Adrenal gland (tissue), 5 donors: ENCODE measurements at regions not wholly inside any gene's neighbourhood (a gene's known extent, or its start where the extent isn't known, plus 50 kb on each side); places are given as distances from the start of the nearest gene placed in this dataset.

ENCODE experiments used
- CTCF ChIP-seq, 6 experiments: fragments of 450-650 bp in 4 of 6; fragments of 200-600 bp in 2 of 6; sonication (generic) in 1 of 6; IDR thresholded peaks; 1 replicate in 5 of 6; 2 replicates in 1 of 6; pipeline versions ENCODE4 v1.5.1 to v1.8.0; 2016 to 2021; ENCODE audit warnings: antibody characterized with exemption in 6 of 6, mild to moderate bottlenecking in 2 of 6, moderate library complexity in 1 of 6
- POLR2A ChIP-seq, 2 donors: fragments of 450-650 bp; IDR thresholded peaks; one replicate each; pipeline ENCODE4 v1.6.1; 2017; ENCODE audit warnings: antibody characterized with exemption in 2 of 2, mild to moderate bottlenecking in 2 of 2, moderate library complexity in 1 of 2
- donor health status: DM: no; HTN: no; CAD: no.

- TF ChIP-seq CTCF (IDR thresholded peaks at IDR 0.05) (no peak), POLR2A (IDR thresholded peaks at IDR 0.05) (no peak)
These were observed 111.5 kb upstream of the THSD7B start for GRCh38 chr2:136653861-136654260.
